WTC11 (cell line): ENCODE measurements at regions not wholly inside any gene's neighbourhood (a gene's known extent, or its start where the extent isn't known, plus 50 kb on each side); places are given as distances from the start of the nearest gene placed in this dataset.
A peak's percentile ranks its signal among the peaks of the same experiment; 100 is the strongest.

Experiments
- ATAC-seq: fragments of 200-7000 bp; cut with Tn5 transposase; 2 replicates; pipeline ENCODE4 v1.10.0; 2021; ENCODE audit warnings: mild to moderate bottlenecking, moderate library complexity
- CTCF ChIA-PET: fragments of 300-600 bp; sonication (Branson Sonifier 250); formaldehyde crosslinking; loops from one replicate; lab custom pipeline; 2021; ENCODE audit warnings: antibody characterized with exemption; lab: Charles Lee
- POLR2A ChIA-PET: fragments of 350-600 bp; sonication (Branson Sonifier 250); formaldehyde crosslinking; loops from one replicate; lab custom pipeline; 2021; ENCODE audit warnings: antibody characterized with exemption; lab: Charles Lee
- DNase-seq: peaks from one replicate; pipeline ENCODE4 v3.0.0; 2021; ENCODE audit warnings: low spot score
- H3K27ac Mint-ChIP-seq: 2 replicates; pipeline ENCODE4 v1.8.0; 2021; ENCODE audit warnings: mixed read lengths
- H3K27me3 Mint-ChIP-seq: 2 replicates; pipeline ENCODE4 v1.8.0; 2021; ENCODE audit warnings: low read depth, mild to moderate bottlenecking, moderate library complexity, mixed read lengths
- H3K36me3 Mint-ChIP-seq: 2 replicates; pipeline ENCODE4 v1.8.0; 2021; ENCODE audit warnings: mixed read lengths
- H3K4me1 Mint-ChIP-seq: 2 replicates; pipeline ENCODE4 v1.8.0; 2022; ENCODE audit warnings: mixed read lengths
- H3K4me3 Mint-ChIP-seq: 2 replicates; pipeline ENCODE4 v1.8.0; 2021; ENCODE audit warnings: mild to moderate bottlenecking, moderate library complexity, mixed read lengths
- H3K9me3 Mint-ChIP-seq: 2 replicates; pipeline ENCODE4 v1.8.0; 2021; ENCODE audit warnings: mixed read lengths
- CBFB ChIP-seq: sonication (generic); formaldehyde crosslinking; IDR thresholded peaks from 2 replicates; pipeline ENCODE4 v1.8.1; 2022; ENCODE audit warnings: mild to moderate bottlenecking, low read depth, missing genetic modification reagents
- CDX4 ChIP-seq: fragments of 250-450 bp; sonication (Bioruptor Pico); IDR thresholded peaks from 2 replicates; pipeline ENCODE4 v1.9.0; 2021; ENCODE audit warnings: moderate library complexity, mild to moderate bottlenecking, inconsistent platforms, borderline replicate concordance
- CREB1 ChIP-seq: sonication (generic); formaldehyde crosslinking; IDR thresholded peaks from 2 replicates; pipeline ENCODE4 v1.8.0; 2023; ENCODE audit warnings: mild to moderate bottlenecking, missing genetic modification reagents
- E2F1 ChIP-seq: sonication (generic); formaldehyde crosslinking; IDR thresholded peaks from 2 replicates; pipeline ENCODE4 v1.8.0; 2022; ENCODE audit warnings: mild to moderate bottlenecking, missing genetic modification reagents
- ERG ChIP-seq: fragments of 250-450 bp; sonication (Bioruptor Pico); IDR thresholded peaks from 2 replicates; pipeline ENCODE4 v1.8.0; 2021; ENCODE audit warnings: mild to moderate bottlenecking
- ETV6 ChIP-seq: sonication (generic); formaldehyde crosslinking; IDR thresholded peaks from 2 replicates; pipeline ENCODE4 v1.8.1; 2022; ENCODE audit warnings: mild to moderate bottlenecking, missing genetic modification reagents
- FOXK1 ChIP-seq: sonication (generic); formaldehyde crosslinking; IDR thresholded peaks from 2 replicates; pipeline ENCODE4 v1.8.0; 2022; ENCODE audit warnings: mild to moderate bottlenecking, moderate library complexity, missing genetic modification reagents
- GABPB1 ChIP-seq: sonication (generic); formaldehyde crosslinking; IDR thresholded peaks from 2 replicates; pipeline ENCODE4 v1.8.1; 2023; ENCODE audit warnings: mild to moderate bottlenecking, missing genetic modification reagents
- HMGA2 ChIP-seq: fragments of 250-450 bp; sonication (Bioruptor Pico); IDR thresholded peaks from 2 replicates; pipeline ENCODE4 v1.4.0; 2021; ENCODE audit warnings: mild to moderate bottlenecking, moderate library complexity
- JUN ChIP-seq: sonication (generic); formaldehyde crosslinking; IDR thresholded peaks from 2 replicates; pipeline ENCODE4 v1.8.0; 2023; ENCODE audit warnings: mild to moderate bottlenecking, missing genetic modification reagents
- RORB ChIP-seq: fragments of 250-450 bp; sonication (Bioruptor Pico); IDR thresholded peaks from 2 replicates; pipeline ENCODE4 v1.9.0; 2021; ENCODE audit warnings: mild to moderate bottlenecking
- STAT6 ChIP-seq: sonication (generic); formaldehyde crosslinking; conservative IDR thresholded peaks from 2 replicates; pipeline ENCODE4 v1.8.1; 2023; ENCODE audit warnings: mild to moderate bottlenecking, low read depth, missing genetic modification reagents, moderate library complexity
- ZBTB43 ChIP-seq: sonication (generic); formaldehyde crosslinking; IDR thresholded peaks from 2 replicates; pipeline ENCODE4 v1.8.1; 2023; ENCODE audit warnings: mild to moderate bottlenecking, missing genetic modification reagents
- ZMAT4 ChIP-seq: fragments of 250-450 bp; sonication (Bioruptor Pico); IDR thresholded peaks from 2 replicates; pipeline ENCODE4 v1.9.0; 2021; ENCODE audit warnings: mild to moderate bottlenecking
- ZNF263 ChIP-seq: sonication (generic); formaldehyde crosslinking; IDR thresholded peaks from 2 replicates; pipeline ENCODE4 v1.8.1; 2022; ENCODE audit warnings: low read depth, mild to moderate bottlenecking, moderate library complexity, missing genetic modification reagents
- ZNF317 ChIP-seq: sonication (generic); formaldehyde crosslinking; IDR thresholded peaks from 2 replicates; pipeline ENCODE4 v1.8.1; 2023; ENCODE audit warnings: low read depth, mild to moderate bottlenecking, moderate library complexity, missing genetic modification reagents, borderline replicate concordance
- TF ChIP-seq, protein P1 (sequence below): sonication (generic); formaldehyde crosslinking; IDR thresholded peaks from 2 replicates; pipeline ENCODE4 v1.8.1; 2022; ENCODE audit warnings: mild to moderate bottlenecking, missing genetic modification reagents, moderate library complexity, borderline replicate concordance
- TF ChIP-seq, protein P2 (sequence below): fragments of 250-450 bp; sonication (Bioruptor Pico); IDR thresholded peaks from 2 replicates; pipeline ENCODE4 v1.9.0; 2021; ENCODE audit warnings: mild to moderate bottlenecking, borderline replicate concordance
- TF ChIP-seq, protein P3 (sequence below): sonication (generic); formaldehyde crosslinking; IDR thresholded peaks from 2 replicates; pipeline ENCODE4 v1.8.0; 2022; ENCODE audit warnings: mild to moderate bottlenecking, missing genetic modification reagents

GRCh38 chr2:37864217-37864616 is 60.9 kb upstream of the RMDN2 start:
- POLR2A ChIA-PET: no interaction called here
- Mint-ChIP-seq H3K9me3 (peaks cover 13% of the 10 kb centered on the region), H3K36me3 (0 out of 2 replicates have a peak, but pooled peaks cover 4% of the 10 kb centered on the region), H3K4me3 (no peak overlapping the region), H3K27ac (no peak overlapping the region), H3K27me3 (no peaks in the 10 kb centered on the region), H3K4me1 (peaks cover 12% of the 10 kb centered on the region)
- no peak for TF ChIP-seq ZBTB43 (CRISPR knock-in tag)
- peak; percentile 97; the same call in 1 of the 2 replicates for TF ChIP-seq HMGA2 (CRISPR knock-in tag)
- ATAC-seq (no peak), DNase-seq (no peak)
- CTCF ChIA-PET: interaction anchor here (1.5 to 3.1 kb wide), 3 partner anchors 11 to 468 kb away, joined by 5 to 12 read pairs (median 11); no protein-coding TSS in a partner anchor

DNA sequence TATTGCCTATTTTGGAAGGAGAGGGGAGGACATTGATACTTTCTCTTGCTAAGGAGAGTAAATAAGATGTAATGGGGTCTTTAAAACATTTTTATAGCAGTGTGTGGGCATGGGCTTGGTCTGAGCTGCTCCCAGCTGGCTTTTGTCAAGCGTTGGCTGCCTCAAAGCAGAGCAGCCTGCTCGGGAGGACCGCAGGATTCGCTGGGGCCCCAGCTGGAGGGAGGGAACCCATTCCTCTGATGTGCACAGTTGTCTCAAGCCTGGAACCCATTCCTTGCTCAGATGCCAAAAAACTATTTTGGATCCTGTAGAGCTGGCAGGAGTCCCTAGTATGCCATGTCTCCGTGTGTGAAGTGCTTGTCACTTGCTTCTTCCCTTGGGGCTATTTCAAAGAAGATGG is 59.4 kb upstream of the RMDN2 start:
- peaks cover 4% of the 10 kb centered on the region; the same call in 1 of the 2 replicates for H3K9me3 Mint-ChIP-seq
- H3K4me3 Mint-ChIP-seq: no peak overlapping the region
- no peaks in the 10 kb centered on the region for H3K36me3 Mint-ChIP-seq
- no peak for DNase-seq
- CTCF ChIA-PET: interaction anchor here (1.5 to 3.1 kb wide), 3 partner anchors 9 to 470 kb away, joined by 5 to 12 read pairs (median 11); no protein-coding TSS in a partner anchor
- H3K27me3 Mint-ChIP-seq: no peaks in the 10 kb centered on the region
- peaks cover 12% of the 10 kb centered on the region for H3K4me1 Mint-ChIP-seq
- POLR2A ChIA-PET: no interaction called here
- no peak for ATAC-seq
- no peak overlapping the region for H3K27ac Mint-ChIP-seq
- TF ChIP-seq, protein P1, sequence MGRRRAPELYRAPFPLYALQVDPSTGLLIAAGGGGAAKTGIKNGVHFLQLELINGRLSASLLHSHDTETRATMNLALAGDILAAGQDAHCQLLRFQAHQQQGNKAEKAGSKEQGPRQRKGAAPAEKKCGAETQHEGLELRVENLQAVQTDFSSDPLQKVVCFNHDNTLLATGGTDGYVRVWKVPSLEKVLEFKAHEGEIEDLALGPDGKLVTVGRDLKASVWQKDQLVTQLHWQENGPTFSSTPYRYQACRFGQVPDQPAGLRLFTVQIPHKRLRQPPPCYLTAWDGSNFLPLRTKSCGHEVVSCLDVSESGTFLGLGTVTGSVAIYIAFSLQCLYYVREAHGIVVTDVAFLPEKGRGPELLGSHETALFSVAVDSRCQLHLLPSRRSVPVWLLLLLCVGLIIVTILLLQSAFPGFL (CRISPR knock-in tag): no peak
- no peak for TF ChIP-seq GABPB1 (CRISPR knock-in tag)
- TF ChIP-seq ZMAT4: no peak
- TF ChIP-seq CREB1: no peak
- TF ChIP-seq JUN: no peak
- TF ChIP-seq, protein P2, sequence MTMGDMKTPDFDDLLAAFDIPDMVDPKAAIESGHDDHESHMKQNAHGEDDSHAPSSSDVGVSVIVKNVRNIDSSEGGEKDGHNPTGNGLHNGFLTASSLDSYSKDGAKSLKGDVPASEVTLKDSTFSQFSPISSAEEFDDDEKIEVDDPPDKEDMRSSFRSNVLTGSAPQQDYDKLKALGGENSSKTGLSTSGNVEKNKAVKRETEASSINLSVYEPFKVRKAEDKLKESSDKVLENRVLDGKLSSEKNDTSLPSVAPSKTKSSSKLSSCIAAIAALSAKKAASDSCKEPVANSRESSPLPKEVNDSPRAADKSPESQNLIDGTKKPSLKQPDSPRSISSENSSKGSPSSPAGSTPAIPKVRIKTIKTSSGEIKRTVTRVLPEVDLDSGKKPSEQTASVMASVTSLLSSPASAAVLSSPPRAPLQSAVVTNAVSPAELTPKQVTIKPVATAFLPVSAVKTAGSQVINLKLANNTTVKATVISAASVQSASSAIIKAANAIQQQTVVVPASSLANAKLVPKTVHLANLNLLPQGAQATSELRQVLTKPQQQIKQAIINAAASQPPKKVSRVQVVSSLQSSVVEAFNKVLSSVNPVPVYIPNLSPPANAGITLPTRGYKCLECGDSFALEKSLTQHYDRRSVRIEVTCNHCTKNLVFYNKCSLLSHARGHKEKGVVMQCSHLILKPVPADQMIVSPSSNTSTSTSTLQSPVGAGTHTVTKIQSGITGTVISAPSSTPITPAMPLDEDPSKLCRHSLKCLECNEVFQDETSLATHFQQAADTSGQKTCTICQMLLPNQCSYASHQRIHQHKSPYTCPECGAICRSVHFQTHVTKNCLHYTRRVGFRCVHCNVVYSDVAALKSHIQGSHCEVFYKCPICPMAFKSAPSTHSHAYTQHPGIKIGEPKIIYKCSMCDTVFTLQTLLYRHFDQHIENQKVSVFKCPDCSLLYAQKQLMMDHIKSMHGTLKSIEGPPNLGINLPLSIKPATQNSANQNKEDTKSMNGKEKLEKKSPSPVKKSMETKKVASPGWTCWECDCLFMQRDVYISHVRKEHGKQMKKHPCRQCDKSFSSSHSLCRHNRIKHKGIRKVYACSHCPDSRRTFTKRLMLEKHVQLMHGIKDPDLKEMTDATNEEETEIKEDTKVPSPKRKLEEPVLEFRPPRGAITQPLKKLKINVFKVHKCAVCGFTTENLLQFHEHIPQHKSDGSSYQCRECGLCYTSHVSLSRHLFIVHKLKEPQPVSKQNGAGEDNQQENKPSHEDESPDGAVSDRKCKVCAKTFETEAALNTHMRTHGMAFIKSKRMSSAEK (CRISPR knock-in tag): no peak
- TF ChIP-seq RORB (CRISPR knock-in tag): no peak
- TF ChIP-seq E2F1 (CRISPR knock-in tag): no peak
- no peak for TF ChIP-seq ZNF263 (CRISPR knock-in tag)
- no peak for TF ChIP-seq ETV6 (CRISPR knock-in tag)
- TF ChIP-seq STAT6 (CRISPR knock-in tag): no peak
- no peak for TF ChIP-seq CBFB (CRISPR knock-in tag)
- no peak for TF ChIP-seq ZBTB43 (CRISPR knock-in tag)
- TF ChIP-seq ERG: no peak
- no peak for TF ChIP-seq ZNF317 (CRISPR knock-in tag)
- no peak for TF ChIP-seq CDX4 (CRISPR knock-in tag)
- TF ChIP-seq FOXK1 (CRISPR knock-in tag): no peak
- TF ChIP-seq, protein P3, sequence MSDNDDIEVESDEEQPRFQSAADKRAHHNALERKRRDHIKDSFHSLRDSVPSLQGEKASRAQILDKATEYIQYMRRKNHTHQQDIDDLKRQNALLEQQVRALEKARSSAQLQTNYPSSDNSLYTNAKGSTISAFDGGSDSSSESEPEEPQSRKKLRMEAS: no peak
